H1 (cell line): ENCODE measurements at regions not wholly inside any gene's neighbourhood (a gene's known extent, or its start where the extent isn't known, plus 50 kb on each side); places are given as distances from the start of the nearest gene placed in this dataset.

ENCODE experiments used
- CTCF ChIA-PET: fragments of 300-600 bp; sonication (Branson Sonifier 250); formaldehyde crosslinking; loops from one replicate; lab custom pipeline; 2021; ENCODE audit not compliant: partially characterized antibody; lab: Charles Lee
- POLR2A ChIA-PET: fragments of 300-600 bp; sonication (Branson Sonifier 250); formaldehyde crosslinking; loops from one replicate; lab custom pipeline; 2021; ENCODE audit warnings: inconsistent platforms; ENCODE audit not compliant: partially characterized antibody; lab: Charles Lee
- DNase-seq, 2 experiments: peaks; one replicate each; pipeline versions ENCODE4 v3.0.0 to v3.0.0-alpha.2; 2010 to 2022; ENCODE audit warnings: low spot score in 2 of 2, low read depth in 1 of 2, mixed read lengths in 1 of 2
- FAIRE-seq: peaks from 2 replicates; lab custom pipeline; 2011; peaks lifted over from hg19 to GRCh38; lab: Jason Lieb, UNC
- H2AFZ ChIP-seq: 2 replicates; pipeline ENCODE4 v1.8.1; 2012; ENCODE audit warnings: low read length, inconsistent platforms
- H2AK5ac ChIP-seq: 2 replicates; pipeline ENCODE4 v1.6.1; 2013; ENCODE audit warnings: low read depth, low read length
- H2BK120ac ChIP-seq: replicated peaks from 2 replicates; pipeline ENCODE3; 2013; ENCODE audit warnings: low read depth, low read length, inconsistent platforms
- H2BK12ac ChIP-seq: 2 replicates; pipeline ENCODE4 v1.6.1; 2013; ENCODE audit warnings: low read depth, low read length
- H2BK15ac ChIP-seq: 2 replicates; pipeline ENCODE4 v1.6.1; 2013; ENCODE audit warnings: low read length
- H2BK20ac ChIP-seq: 2 replicates; pipeline ENCODE4 v1.6.1; 2013; ENCODE audit warnings: low read length
- H2BK5ac ChIP-seq: 2 replicates; pipeline ENCODE4 v1.6.1; 2013; ENCODE audit warnings: low read depth, low read length
- H3K14ac ChIP-seq: 2 replicates; pipeline ENCODE4 v1.6.1; 2013; ENCODE audit warnings: inconsistent platforms; ENCODE audit not compliant: insufficient read length
- H3K18ac ChIP-seq: 2 replicates; pipeline ENCODE4 v1.6.1; 2013; ENCODE audit warnings: low read length; ENCODE audit errors: extremely low read depth
- H3K23ac ChIP-seq: 2 replicates; pipeline ENCODE4 v1.6.1; 2013; ENCODE audit warnings: inconsistent platforms; ENCODE audit not compliant: insufficient read length
- H3K23me2 ChIP-seq: 2 replicates; pipeline ENCODE4 v1.6.1; 2013; ENCODE audit warnings: low read depth, low read length
- H3K27ac ChIP-seq: 2 replicates; pipeline ENCODE4 v1.6.1; 2011; ENCODE audit warnings: low read depth, low read length, inconsistent platforms
- H3K27me3 ChIP-seq, 4 experiments: replicated peaks in 1 of 4; 1 replicate in 1 of 4; 2 replicates in 3 of 4; pipeline versions ENCODE4 v1.6.1 to v1.8.1; 2011 to 2013; ENCODE audit warnings: low read length in 3 of 4, mild to moderate bottlenecking in 3 of 4, inconsistent platforms in 2 of 4, mixed read lengths in 2 of 4, moderate library complexity in 1 of 4; ENCODE audit not compliant: control insufficient read depth in 3 of 4, insufficient read depth in 3 of 4; ENCODE audit errors: extremely low read depth in 1 of 4
- H3K36me3 ChIP-seq, 4 experiments: 2 replicates each; pipeline versions ENCODE4 v1.6.1 to v1.8.1; 2011 to 2013; ENCODE audit warnings: mild to moderate bottlenecking in 4 of 4, low read length in 3 of 4, moderate library complexity in 2 of 4, control low read depth in 1 of 4, inconsistent platforms in 1 of 4; ENCODE audit not compliant: insufficient read depth in 4 of 4, control insufficient read depth in 2 of 4
- H3K4ac ChIP-seq: replicated peaks from 2 replicates; pipeline ENCODE3; 2013; ENCODE audit warnings: low read length, low read depth, mixed read lengths, inconsistent platforms; ENCODE audit not compliant: insufficient read length
- H3K4me1 ChIP-seq, 4 experiments: replicated peaks in 1 of 4; 1 replicate in 1 of 4; 2 replicates in 3 of 4; pipeline versions ENCODE4 v1.6.1 to v1.8.1; 2011 to 2013; ENCODE audit warnings: low read length in 3 of 4, inconsistent platforms in 2 of 4, mixed read lengths in 1 of 4; ENCODE audit not compliant: insufficient read depth in 4 of 4, control insufficient read depth in 3 of 4
- H3K4me2 ChIP-seq, 2 experiments: 2 replicates each; pipeline versions ENCODE4 v1.6.1 to v1.8.1; 2011 to 2013; ENCODE audit warnings: low read depth in 2 of 2, low read length in 2 of 2, control low read depth in 1 of 2, inconsistent platforms in 1 of 2, mild to moderate bottlenecking in 1 of 2; ENCODE audit not compliant: insufficient read depth in 1 of 2
- H3K4me3 ChIP-seq, 4 experiments: fragments of 200-600, 300-600 bp in 1 of 4; sonication (generic), shearing (Covaris generic), sonication (Bioruptor Twin) in 1 of 4; 2 replicates each; pipeline versions ENCODE4 v1.5.1 to v1.8.1; 2011 to 2016; ENCODE audit warnings: low read length in 4 of 4, low read depth in 3 of 4, control low read depth in 2 of 4, inconsistent platforms in 2 of 4, mild to moderate bottlenecking in 2 of 4, mixed read lengths in 1 of 4, moderate library complexity in 1 of 4; ENCODE audit not compliant: insufficient read depth in 2 of 4; ENCODE audit errors: extremely low read depth in 1 of 4
- H3K56ac ChIP-seq: replicated peaks from 2 replicates; pipeline ENCODE3; 2013; ENCODE audit warnings: low read depth, mild to moderate bottlenecking, mixed read lengths, low read length, inconsistent platforms; ENCODE audit not compliant: insufficient read length
- H3K79me1 ChIP-seq: 2 replicates; pipeline ENCODE4 v1.6.1; 2013; ENCODE audit warnings: low read depth, low read length, control low read depth
- H3K79me2 ChIP-seq, 2 experiments: 2 replicates each; pipeline versions ENCODE4 v1.6.1 to v1.8.1; 2012 to 2013; ENCODE audit warnings: low read length in 2 of 2, mild to moderate bottlenecking in 2 of 2, inconsistent platforms in 1 of 2; ENCODE audit not compliant: insufficient read depth in 2 of 2, control insufficient read depth in 1 of 2
- H3K9ac ChIP-seq, 4 experiments: replicated peaks in 1 of 4; 1 replicate in 1 of 4; 2 replicates in 3 of 4; pipeline versions ENCODE4 v1.6.1 to v1.8.1; 2011 to 2013; ENCODE audit warnings: low read depth in 3 of 4, low read length in 3 of 4, control low read depth in 2 of 4, mild to moderate bottlenecking in 2 of 4, moderate library complexity in 2 of 4, inconsistent platforms in 1 of 4; ENCODE audit errors: extremely low read depth in 1 of 4
- H3K9me3 ChIP-seq, 2 experiments: 2 replicates each; pipeline versions ENCODE4 v1.6.1 to v1.8.1; 2012 to 2013; ENCODE audit warnings: mild to moderate bottlenecking in 2 of 2, moderate library complexity in 2 of 2, control low read depth in 1 of 2, inconsistent platforms in 1 of 2, low read depth in 1 of 2, low read length in 1 of 2, mixed read lengths in 1 of 2; ENCODE audit not compliant: insufficient read depth in 2 of 2
- H4K20me1 ChIP-seq, 2 experiments: replicated peaks in 1 of 2; 2 replicates each; pipeline versions ENCODE3 to v1.8.1; 2011 to 2013; ENCODE audit warnings: inconsistent platforms in 2 of 2, low read length in 2 of 2, mild to moderate bottlenecking in 1 of 2; ENCODE audit not compliant: insufficient read depth in 2 of 2, control insufficient read depth in 1 of 2
- H4K5ac ChIP-seq: 2 replicates; pipeline ENCODE4 v1.6.1; 2013; ENCODE audit warnings: low read length, low read depth, mixed read lengths, inconsistent platforms; ENCODE audit not compliant: insufficient read length
- H4K8ac ChIP-seq: 2 replicates; pipeline ENCODE4 v1.8.0; 2013; ENCODE audit warnings: mild to moderate bottlenecking, moderate library complexity, low read length, inconsistent platforms; ENCODE audit not compliant: insufficient read depth; ENCODE audit errors: extremely low read depth
- H4K91ac ChIP-seq: replicated peaks from 2 replicates; pipeline ENCODE3; 2013; ENCODE audit warnings: low read length, mixed read lengths, inconsistent platforms; ENCODE audit not compliant: insufficient read length
- CEBPB ChIP-seq: IDR thresholded peaks from 2 replicates; pipeline ENCODE4 v1.6.1; 2012; ENCODE audit warnings: low read depth, low read length
- E2F6 ChIP-seq: IDR thresholded peaks from 2 replicates; pipeline ENCODE4 v1.6.1; 2012; ENCODE audit warnings: inconsistent platforms
- WGBS, 2 experiments: shearing (Covaris generic) in 1 of 2; methylation state at CpG; one replicate each; pipeline versions ENCODE4 v1.1.6 to v1.1.7; 2013 to 2015; ENCODE audit warnings: low lambda C conversion rate in 2 of 2, mixed read lengths in 2 of 2, inconsistent platforms in 1 of 2, low coverage in 1 of 2, missing lambda C conversion rate in 1 of 2; ENCODE audit not compliant: insufficient replicate concordance in 2 of 2, insufficient coverage in 1 of 2, insufficient read length in 1 of 2; ENCODE audit errors: extremely low coverage in 1 of 2, missing lambda C conversion rate in 1 of 2; 5-methylcytosine and 5-hydroxymethylcytosine counted together
- TF ChIP-seq, protein P1 (sequence below): IDR thresholded peaks from 2 replicates; pipeline ENCODE4 v1.6.1; 2012; ENCODE audit warnings: inconsistent platforms

- no peak overlapping the region for H3K14ac ChIP-seq
- no peak overlapping the region for H3K4ac ChIP-seq
- no peaks in the 10 kb centered on the region for H4K20me1 ChIP-seq
- H4K91ac ChIP-seq = no peak overlapping the region
- H4K8ac ChIP-seq = no peak overlapping the region
- DNase-seq = peak in 1 of 2 experiments; percentile 36
- H3K79me2 ChIP-seq = no peaks in the 10 kb centered on the region
- H2BK12ac ChIP-seq = no peak overlapping the region
- H3K18ac ChIP-seq = no peak overlapping the region
- no peak overlapping the region; the same call in 1 of the 2 replicates for H2AFZ ChIP-seq
- no peak overlapping the region for H2BK5ac ChIP-seq
- H3K4me2 ChIP-seq = no peak overlapping the region
- no peak overlapping the region for H2BK15ac ChIP-seq
- no peak overlapping the region for H2AK5ac ChIP-seq
- no peaks in the 10 kb centered on the region for H3K23me2 ChIP-seq
- H3K4me3 ChIP-seq = no peak overlapping the region
- TF ChIP-seq, protein P1, sequence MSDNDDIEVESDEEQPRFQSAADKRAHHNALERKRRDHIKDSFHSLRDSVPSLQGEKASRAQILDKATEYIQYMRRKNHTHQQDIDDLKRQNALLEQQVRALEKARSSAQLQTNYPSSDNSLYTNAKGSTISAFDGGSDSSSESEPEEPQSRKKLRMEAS = 0 out of 2 replicates have a peak, but pooled peaks have one; percentile 36
- TF ChIP-seq E2F6 = peak; percentile 80
- TF ChIP-seq CEBPB = no peak
- TF ChIP-seq, all 59 proteins: peak for 2
- H3K27ac ChIP-seq = no peak overlapping the region
- H3K36me3 ChIP-seq = no peaks in the 10 kb centered on the region
- no peaks in the 10 kb centered on the region for H3K79me1 ChIP-seq
- H3K23ac ChIP-seq = no peak overlapping the region
- H3K56ac ChIP-seq = no peak overlapping the region
- WGBS, 2 experiments = 91% methylated on average over 24 of the region's 24 CpGs; no CpG with 5 or more reads in 1 of the 2 experiments
- H3K4me1 ChIP-seq = no peaks in the 10 kb centered on the region
- no peaks in the 10 kb centered on the region for H3K9me3 ChIP-seq
- no peak overlapping the region for H2BK120ac ChIP-seq
- FAIRE-seq = no peak
- no peaks in the 10 kb centered on the region for H3K27me3 ChIP-seq
- POLR2A ChIA-PET = no interaction called here
- no peak overlapping the region for H3K9ac ChIP-seq
- H2BK20ac ChIP-seq = no peak overlapping the region
- CTCF ChIA-PET = no interaction called here
- H4K5ac ChIP-seq = no peak overlapping the region
These were observed 117.0 kb upstream of the RNF32 start for GRCh38 chr7:156523447-156524048.
